ENCODE measurements at regions not wholly inside any gene's neighbourhood (a gene's known extent, or its start where the extent isn't known, plus 50 kb on each side); places are given as distances from the start of the nearest gene placed in this dataset.

GRCh38 chr17:54770836-54771235, 129.8 kb upstream of the TOM1L1 start:
- intact Hi-C loops (cut with DNase I; ENCODE audit: low total_unique reads), result no loop called here
- WGBS, 2 donors, result 69 to 81% methylated on average over 2 of the region's 2 CpGs
- H3K4me3 ChIP-seq (ENCODE audit: low read depth, poor library complexity, severe bottlenecking), result no peak overlapping the region
- TF ChIP-seq POLR2A (IDR thresholded peaks at IDR 0.05) (no peak), CTCF (IDR thresholded peaks at IDR 0.05) (no peak)
- no peak for DNase-seq (ENCODE audit: low spot score in 2 of 2)

GRCh38 chr17:54771409-54771915, 129.2 kb upstream of the TOM1L1 start:
- WGBS, 2 donors, result 26 to 31% methylated on average over 1 of the region's 1 CpG

GRCh38 chr17:54780238-54780637, 120.4 kb upstream of the TOM1L1 start:
- no peak for DNase-seq (ENCODE audit: low spot score in 2 of 2)
- intact Hi-C loops (cut with DNase I; ENCODE audit: low total_unique reads), result no loop called here
- TF ChIP-seq POLR2A (IDR thresholded peaks at IDR 0.05) (no peak), CTCF (IDR thresholded peaks at IDR 0.05) (no peak)
- WGBS, 2 donors, result 83 to 94% methylated on average over 2 of the region's 2 CpGs
- H3K4me3 ChIP-seq (ENCODE audit: low read depth, poor library complexity, severe bottlenecking), result no peak overlapping the region

More at GRCh38 chr17:54771409-54771915, 129.2 kb upstream of the TOM1L1 start:
- TF ChIP-seq POLR2A (IDR thresholded peaks at IDR 0.05), result no peak
- TF ChIP-seq CTCF (IDR thresholded peaks at IDR 0.05), result no peak
- DNase-seq (ENCODE audit: low spot score in 2 of 2), result no peak
- intact Hi-C loops (cut with DNase I; ENCODE audit: low total_unique reads), result no loop called here
- no peak overlapping the region for H3K4me3 ChIP-seq (ENCODE audit: low read depth, poor library complexity, severe bottlenecking)

- 81 to 82% methylated on average over 3 of the region's 3 CpGs for WGBS, 2 donors
- DNase-seq (ENCODE audit: low spot score in 2 of 2), result no peak
- no peak for TF ChIP-seq CTCF (IDR thresholded peaks at IDR 0.05)
- no peak for TF ChIP-seq POLR2A (IDR thresholded peaks at IDR 0.05)
- H3K4me3 ChIP-seq (ENCODE audit: low read depth, poor library complexity, severe bottlenecking), result no peak overlapping the region
- intact Hi-C loops (cut with DNase I; ENCODE audit: low total_unique reads), result no loop called here
Observed at GRCh38 chr17:54781389-54781788, 119.3 kb upstream of the TOM1L1 start.

- intact Hi-C loops (cut with DNase I; ENCODE audit: low total_unique reads), result no loop called here
- no peak for DNase-seq (ENCODE audit: low spot score in 2 of 2)
- WGBS, 2 donors, result 45 to 47% methylated on average over 3 of the region's 3 CpGs
- H3K4me3 ChIP-seq (ENCODE audit: low read depth, poor library complexity, severe bottlenecking), result no peak overlapping the region
- TF ChIP-seq CTCF (IDR thresholded peaks at IDR 0.05) (no peak), POLR2A (IDR thresholded peaks at IDR 0.05) (no peak)
Observed at GRCh38 chr17:54784305-54784704, 116.3 kb upstream of the TOM1L1 start.

GRCh38 chr17:54785643-54786268, 114.9 kb upstream of the TOM1L1 start:
- TF ChIP-seq CTCF (IDR thresholded peaks at IDR 0.05), result no peak
- no peak for TF ChIP-seq POLR2A (IDR thresholded peaks at IDR 0.05)
- DNase-seq (ENCODE audit: low spot score in 2 of 2), result no peak
- 76 to 77% methylated on average over 8 of the region's 8 CpGs for WGBS, 2 donors

More at GRCh38 chr17:54785643-54786268, 114.9 kb upstream of the TOM1L1 start:
- no peak overlapping the region for H3K4me3 ChIP-seq (ENCODE audit: low read depth, poor library complexity, severe bottlenecking)
- intact Hi-C loops (cut with DNase I; ENCODE audit: low total_unique reads), result no loop called here

All from lower leg skin (tissue), 4 donors.